NB4 (cell line): ENCODE measurements at regions not wholly inside any gene's neighbourhood (a gene's known extent, or its start where the extent isn't known, plus 50 kb on each side); places are given as distances from the start of the nearest gene placed in this dataset.

Experiments used
- CTCF ChIP-seq: IDR thresholded peaks from one replicate; pipeline ENCODE4 v1.5.1; 2012; ENCODE audit warnings: low read depth, low read length
- MYC ChIP-seq: IDR thresholded peaks from 2 replicates; pipeline ENCODE4 v1.6.1; 2011; ENCODE audit warnings: low read depth, low read length
- POLR2A ChIP-seq: IDR thresholded peaks from 2 replicates; pipeline ENCODE4 v1.6.1; 2011; ENCODE audit warnings: mild to moderate bottlenecking; ENCODE audit not compliant: insufficient read length; ENCODE audit errors: extremely low read depth

DNA sequence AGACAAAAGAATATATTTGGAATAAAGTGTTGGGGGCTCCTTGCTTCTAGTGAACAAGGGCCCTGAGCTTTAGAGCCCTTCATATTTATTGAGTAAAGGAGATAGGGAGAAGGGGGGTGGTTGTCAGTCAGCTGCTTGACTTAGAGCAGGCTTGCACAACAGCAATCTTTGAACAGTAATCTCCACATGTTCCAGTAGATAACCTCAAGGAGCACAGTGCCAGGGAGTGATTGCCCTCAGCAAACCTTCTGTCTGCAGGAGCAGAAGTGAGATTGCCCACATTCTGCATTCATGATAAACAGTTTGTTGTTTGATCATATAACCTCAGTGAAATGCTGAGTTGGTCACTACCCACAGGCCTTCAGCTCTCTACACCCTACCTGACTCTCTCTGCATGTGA is 205.8 kb upstream of the CXCL13 start:
- TF ChIP-seq CTCF (no peak), MYC (no peak), POLR2A (no peak)
